ENCODE measurements at regions not wholly inside any gene's neighbourhood (a gene's known extent, or its start where the extent isn't known, plus 50 kb on each side); places are given as distances from the start of the nearest gene placed in this dataset.
A peak's percentile ranks its signal among the peaks of the same experiment; 100 is the strongest.

DNA sequence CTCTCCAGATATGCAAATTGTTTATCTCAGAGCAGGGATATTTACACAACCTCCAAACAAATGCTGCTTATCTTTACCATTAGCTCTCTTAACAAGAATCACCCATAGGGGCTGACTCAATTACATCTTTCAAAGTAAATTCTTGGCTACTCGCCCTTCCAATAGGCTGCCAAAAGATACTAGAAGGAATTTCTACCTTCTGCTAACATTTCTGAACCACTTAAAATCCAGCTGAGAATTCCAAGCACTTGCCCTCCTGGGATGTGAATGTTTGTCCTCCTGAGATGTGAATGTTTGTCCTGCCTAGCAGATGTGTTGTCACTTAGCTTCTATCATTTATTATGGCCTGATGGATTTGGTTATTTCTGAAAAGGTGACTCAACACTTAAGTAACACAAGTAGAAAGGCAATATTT, 388.0 kb downstream of the GJA1 start:
- TF ChIP-seq, protein P1, sequence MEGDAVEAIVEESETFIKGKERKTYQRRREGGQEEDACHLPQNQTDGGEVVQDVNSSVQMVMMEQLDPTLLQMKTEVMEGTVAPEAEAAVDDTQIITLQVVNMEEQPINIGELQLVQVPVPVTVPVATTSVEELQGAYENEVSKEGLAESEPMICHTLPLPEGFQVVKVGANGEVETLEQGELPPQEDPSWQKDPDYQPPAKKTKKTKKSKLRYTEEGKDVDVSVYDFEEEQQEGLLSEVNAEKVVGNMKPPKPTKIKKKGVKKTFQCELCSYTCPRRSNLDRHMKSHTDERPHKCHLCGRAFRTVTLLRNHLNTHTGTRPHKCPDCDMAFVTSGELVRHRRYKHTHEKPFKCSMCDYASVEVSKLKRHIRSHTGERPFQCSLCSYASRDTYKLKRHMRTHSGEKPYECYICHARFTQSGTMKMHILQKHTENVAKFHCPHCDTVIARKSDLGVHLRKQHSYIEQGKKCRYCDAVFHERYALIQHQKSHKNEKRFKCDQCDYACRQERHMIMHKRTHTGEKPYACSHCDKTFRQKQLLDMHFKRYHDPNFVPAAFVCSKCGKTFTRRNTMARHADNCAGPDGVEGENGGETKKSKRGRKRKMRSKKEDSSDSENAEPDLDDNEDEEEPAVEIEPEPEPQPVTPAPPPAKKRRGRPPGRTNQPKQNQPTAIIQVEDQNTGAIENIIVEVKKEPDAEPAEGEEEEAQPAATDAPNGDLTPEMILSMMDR (conservative IDR thresholded peaks at IDR 0.05; ENCODE audit: low read depth, low read length) = no peak
- H3K4me3 ChIP-seq (ENCODE audit: low read depth, low read length) = no peak overlapping the region
- DNase-seq (ENCODE audit: low read depth) = peak; percentile 75

DNA sequence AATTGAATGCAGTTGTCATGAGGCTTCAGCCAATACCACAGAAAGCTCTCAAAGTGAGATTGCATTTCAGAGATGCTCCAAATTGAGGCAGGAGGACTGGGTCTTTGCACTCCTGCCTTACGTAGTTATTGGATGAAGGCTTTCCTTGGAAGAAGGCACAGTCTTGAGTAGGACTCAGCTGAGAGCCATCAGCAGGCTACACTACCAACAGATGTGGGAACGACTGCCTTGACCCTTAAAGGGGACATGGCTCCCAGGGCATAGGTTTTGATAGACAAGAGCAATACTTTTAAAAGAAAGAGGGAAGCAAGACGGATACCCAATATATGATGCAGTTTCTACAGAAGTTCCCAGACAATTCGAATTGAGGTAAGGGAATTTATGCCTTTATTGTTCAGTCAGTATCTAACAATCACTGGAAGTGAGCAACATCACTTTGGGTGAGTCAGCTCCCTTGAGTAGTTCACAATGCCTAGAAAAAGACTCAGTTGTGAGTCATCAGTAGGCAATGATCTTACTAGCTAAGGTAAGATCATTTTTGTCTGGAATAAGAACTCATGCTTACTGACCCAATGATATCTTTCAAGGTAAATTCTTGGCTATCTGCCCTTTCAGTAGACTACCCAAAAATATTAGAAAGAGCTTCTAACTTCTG, 390.8 kb downstream of the GJA1 start:
- H3K4me3 ChIP-seq (ENCODE audit: low read depth, low read length) = no peak overlapping the region
- TF ChIP-seq, protein P1 (conservative IDR thresholded peaks at IDR 0.05; ENCODE audit: low read depth, low read length) = no peak
- peak; percentile 90 for DNase-seq (ENCODE audit: low read depth)

DNA sequence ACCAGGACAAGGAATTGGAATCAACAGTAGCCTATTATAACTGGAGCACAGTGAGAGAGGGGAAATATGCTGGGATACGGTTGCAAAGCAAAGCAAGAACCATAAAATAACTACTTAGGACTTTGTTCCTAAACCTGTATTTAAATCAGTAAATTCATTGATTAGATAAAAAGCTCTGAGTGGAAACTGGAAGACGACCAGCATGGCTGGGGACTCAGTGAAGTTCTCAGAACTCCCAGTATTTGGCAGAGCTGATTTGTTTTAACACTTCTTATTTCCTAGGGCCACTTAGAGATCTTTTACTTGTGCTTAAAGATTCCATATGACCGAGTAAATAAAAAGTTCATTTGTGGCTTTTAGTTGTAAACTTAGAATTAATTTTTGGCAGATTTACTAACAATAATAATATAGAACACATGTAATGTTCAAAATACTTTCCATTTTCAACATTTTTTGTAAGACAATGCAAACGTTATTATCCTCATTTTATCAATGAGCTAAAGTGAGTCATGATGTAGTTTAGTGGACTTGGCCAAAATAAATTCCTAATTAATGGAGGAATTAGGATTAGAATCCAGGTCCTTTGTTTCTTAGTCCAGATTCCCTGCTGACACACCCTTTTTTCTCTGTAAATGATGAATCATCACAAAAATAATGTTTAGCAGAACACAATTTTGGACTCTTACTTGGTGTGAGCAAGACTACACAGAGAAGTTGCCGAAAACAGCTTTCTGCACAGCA, 392.9 kb downstream of the GJA1 start:
- no peak for DNase-seq (ENCODE audit: low read depth)
- H3K4me3 ChIP-seq (ENCODE audit: low read depth, low read length) = no peak overlapping the region
- TF ChIP-seq, protein P1 (conservative IDR thresholded peaks at IDR 0.05; ENCODE audit: low read depth, low read length) = no peak

DNA sequence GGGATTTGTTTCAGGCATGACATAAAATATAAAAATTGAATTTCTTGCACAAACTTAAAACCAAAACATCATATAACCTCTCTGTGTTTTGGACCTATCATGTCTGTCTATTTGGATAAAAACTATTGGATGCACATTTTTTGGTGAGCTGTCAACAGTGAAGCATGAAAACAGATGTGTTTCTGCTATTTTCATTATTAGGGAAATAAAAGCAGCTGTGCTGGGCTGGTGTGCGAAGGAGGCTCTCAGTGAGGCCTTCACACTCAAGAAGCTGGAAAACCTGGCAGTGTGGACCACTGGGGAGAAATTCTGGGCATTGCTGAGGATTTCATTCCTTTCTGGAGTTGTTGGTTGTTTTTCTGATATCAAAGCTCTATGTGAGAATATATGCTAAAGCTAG, 395.3 kb downstream of the GJA1 start:
- no peak for DNase-seq (ENCODE audit: low read depth)
- H3K4me3 ChIP-seq (ENCODE audit: low read depth, low read length) = no peak overlapping the region
- TF ChIP-seq, protein P1 (conservative IDR thresholded peaks at IDR 0.05; ENCODE audit: low read depth, low read length) = no peak

DNA sequence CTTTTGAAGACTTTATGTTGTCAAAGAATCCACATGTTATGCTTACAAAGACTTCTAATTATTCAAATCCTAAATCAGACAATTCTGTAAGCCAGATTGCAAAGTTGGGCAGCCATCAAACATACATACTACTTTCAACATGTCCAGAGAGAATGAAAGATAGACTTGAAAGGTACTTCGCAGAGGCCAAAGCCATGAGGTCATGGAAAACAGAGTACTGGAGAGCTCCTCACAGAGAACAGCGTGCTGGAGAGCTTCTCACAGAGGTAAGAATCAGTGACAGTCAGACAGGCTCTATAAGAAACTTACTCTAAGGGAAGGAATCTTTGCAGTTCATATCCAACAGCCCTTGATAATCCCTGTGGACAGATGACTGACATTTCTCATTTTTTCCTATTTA, 400.2 kb downstream of the GJA1 start:
- peak; percentile 52 for DNase-seq (ENCODE audit: low read depth)
- H3K4me3 ChIP-seq (ENCODE audit: low read depth, low read length) = no peak overlapping the region
- TF ChIP-seq, protein P1 (conservative IDR thresholded peaks at IDR 0.05; ENCODE audit: low read depth, low read length) = no peak

DNA sequence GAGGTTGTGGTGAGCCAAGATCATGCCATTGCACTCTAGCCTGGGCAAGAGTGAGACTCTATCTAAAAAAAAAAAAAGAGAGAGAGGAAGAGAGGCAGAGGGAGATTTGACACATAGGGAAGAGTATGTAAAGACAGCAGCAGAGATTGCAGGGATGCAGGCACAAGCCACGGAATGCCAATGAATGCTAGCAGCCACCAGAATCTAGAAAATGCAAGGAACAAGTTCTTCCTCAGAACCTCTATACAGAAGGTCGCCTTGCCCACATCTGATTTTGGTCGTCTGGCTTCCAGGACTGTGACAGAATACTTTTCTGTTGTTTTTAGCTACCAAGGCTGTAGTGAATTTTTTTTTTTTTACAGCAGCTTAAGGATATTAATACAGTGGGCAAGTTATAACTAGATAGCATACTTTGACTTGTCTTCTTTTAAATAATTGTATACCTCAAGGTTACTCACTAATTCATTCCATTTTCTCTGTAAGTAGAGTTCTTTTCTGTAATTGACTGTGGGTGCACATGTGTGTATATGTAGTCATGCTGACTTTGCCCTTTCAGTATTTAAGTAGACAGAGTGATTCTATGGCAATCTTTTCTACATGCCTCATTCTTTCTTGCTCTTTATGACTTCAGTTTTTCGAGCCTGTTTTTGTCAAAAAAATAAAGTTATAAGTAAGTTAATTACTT, 402.2 kb downstream of the GJA1 start:
- no peak overlapping the region for H3K4me3 ChIP-seq (ENCODE audit: low read depth, low read length)
- no peak for DNase-seq (ENCODE audit: low read depth)
- TF ChIP-seq, protein P1 (conservative IDR thresholded peaks at IDR 0.05; ENCODE audit: low read depth, low read length) = no peak

All from choroid plexus epithelial cell (primary cell).